ENCODE measurements at regions not wholly inside any gene's neighbourhood (a gene's known extent, or its start where the extent isn't known, plus 50 kb on each side); places are given as distances from the start of the nearest gene placed in this dataset.

DNA sequence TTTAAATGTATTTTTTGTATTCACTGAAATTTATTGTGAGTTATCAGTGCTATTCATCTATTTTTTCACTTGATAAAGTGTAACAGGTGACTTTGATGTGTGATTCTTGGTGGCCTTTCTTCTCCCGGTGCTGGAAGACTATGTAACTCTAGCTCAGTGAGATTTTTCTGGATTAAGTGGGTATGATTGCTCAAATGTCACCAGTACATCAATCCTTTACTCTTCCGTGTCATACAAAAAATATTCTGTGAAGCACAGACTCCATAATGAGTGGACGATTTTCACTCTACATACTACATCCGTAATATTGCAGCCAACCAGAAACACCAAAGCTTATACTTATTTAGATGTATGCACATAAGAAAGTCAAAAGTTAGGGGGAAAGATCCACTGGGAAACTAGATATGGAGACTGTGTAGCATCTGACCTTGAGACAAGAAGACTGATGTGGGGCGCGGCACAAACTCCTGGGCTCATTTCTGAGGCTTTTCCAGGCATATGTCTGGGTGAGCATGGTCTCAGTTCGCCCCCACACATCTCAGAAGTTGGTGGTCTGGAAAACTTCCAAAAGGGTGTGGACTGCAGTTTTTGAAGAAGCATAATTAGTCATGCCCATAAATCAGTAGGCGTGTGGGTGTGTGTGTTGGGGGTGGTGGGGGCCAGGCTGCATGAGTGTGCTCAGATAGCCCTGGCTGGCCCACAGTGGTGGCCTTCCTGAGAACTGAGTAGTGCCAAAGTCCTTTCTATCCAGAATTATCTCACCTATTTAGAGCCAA lies 53.9 kb upstream of the TENM3 start:
- Histone ChIP-seq H3K4me1 (ENCODE audit: control insufficient read depth in 1 of 2, insufficient read depth in 2 of 2, low read length in 2 of 2) (peaks cover 0 to 6% of the 10 kb centered on the region in 2 experiments; a peak in 2 of 4 replicates), H4K20me1 (ENCODE audit: insufficient read depth) (no peaks in the 10 kb centered on the region; the same call in 1 of the 2 replicates), H2AFZ (ENCODE audit: low read depth, low read length, poor library complexity, severe bottlenecking) (no peak overlapping the region), H3K4me3 (replicated peaks in 1 of 2; ENCODE audit: low read depth in 1 of 2, low read length in 2 of 2) (no peak overlapping the region), H3K27ac (ENCODE audit: low read depth, low read length) (no peak overlapping the region), H3K9me2 (ENCODE audit: insufficient read depth) (no peaks in the 10 kb centered on the region), H3K79me2 (ENCODE audit: insufficient read depth, low read length) (no peaks in the 10 kb centered on the region), H3K36me3 (ENCODE audit: control insufficient read depth in 1 of 2, insufficient read depth in 2 of 2, low read length in 2 of 2) (no peaks in the 10 kb centered on the region), H3K9ac (ENCODE audit: low read length) (no peak overlapping the region), H3K27me3 (ENCODE audit: insufficient read depth, low read length) (peaks cover 17% of the 10 kb centered on the region), H3K9me3 (ENCODE audit: control insufficient read depth in 1 of 2, insufficient read depth in 1 of 2, low read depth in 1 of 2, low read length in 2 of 2) (no peaks in the 10 kb centered on the region), H3K4me2 (ENCODE audit: low read length) (no peak overlapping the region)
- CTCF ChIA-PET = no interaction called here
- POLR2A ChIA-PET = interaction anchor here (1.2 kb wide), 1 partner anchor 15 kb away, joined by 3 read pairs; no protein-coding TSS in a partner anchor
- no TSS peak for BruUV-seq (replicated peaks)
- ATAC-seq (peak; percentile 42; the same call in 1 of the 2 replicates), DNase-seq (ENCODE audit: low read depth, low spot score) (no peak)
- TF ChIP-seq, protein P1, sequence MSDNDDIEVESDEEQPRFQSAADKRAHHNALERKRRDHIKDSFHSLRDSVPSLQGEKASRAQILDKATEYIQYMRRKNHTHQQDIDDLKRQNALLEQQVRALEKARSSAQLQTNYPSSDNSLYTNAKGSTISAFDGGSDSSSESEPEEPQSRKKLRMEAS (IDR thresholded peaks at IDR 0.05) = no peak
- TF ChIP-seq EGR1 (IDR thresholded peaks at IDR 0.05; ENCODE audit: low read depth) = peak; percentile 54
- RAD21 ChIA-PET (ENCODE audit: low non-redundant PET in 1 of 2, low total read pairs in 2 of 2, uncharacterized antibody in 2 of 2, unreplicated experiment in 2 of 2) = no interaction called here
- intact Hi-C loops (cut with micrococcal nuclease) = no loop called here

DNA sequence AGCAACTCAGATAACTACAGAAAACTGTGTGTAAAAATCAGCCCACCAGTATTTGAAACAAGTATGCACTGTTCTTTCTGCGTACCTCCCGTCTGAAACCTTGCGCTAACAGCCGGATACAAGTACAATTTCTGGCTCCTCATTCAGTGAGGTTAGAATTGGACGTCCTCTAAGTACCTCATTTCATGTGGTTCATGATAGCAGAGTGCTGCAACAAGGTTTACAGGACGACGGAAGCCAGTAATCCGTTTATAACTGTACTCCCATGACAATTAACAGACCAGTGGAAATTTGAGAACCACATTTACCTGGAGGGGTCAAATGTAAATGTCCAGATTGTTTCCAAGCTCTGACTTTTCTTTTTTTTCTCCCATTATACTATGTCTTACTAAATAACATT lies 52.9 kb upstream of the TENM3 start:
- Histone ChIP-seq H4K20me1 (ENCODE audit: insufficient read depth) (no peaks in the 10 kb centered on the region; the same call in 1 of the 2 replicates), H3K4me3 (replicated peaks in 1 of 2; ENCODE audit: low read depth in 1 of 2, low read length in 2 of 2) (no peak overlapping the region), H3K79me2 (ENCODE audit: insufficient read depth, low read length) (no peaks in the 10 kb centered on the region), H3K27me3 (ENCODE audit: insufficient read depth, low read length) (peaks cover 14% of the 10 kb centered on the region), H3K4me1 (ENCODE audit: control insufficient read depth in 1 of 2, insufficient read depth in 2 of 2, low read length in 2 of 2) (peaks cover 0 to 6% of the 10 kb centered on the region in 2 experiments; a peak in 2 of 4 replicates), H3K9me2 (ENCODE audit: insufficient read depth) (no peaks in the 10 kb centered on the region), H3K27ac (ENCODE audit: low read depth, low read length) (no peak overlapping the region), H3K9ac (ENCODE audit: low read length) (no peak overlapping the region), H2AFZ (ENCODE audit: low read depth, low read length, poor library complexity, severe bottlenecking) (no peak overlapping the region), H3K36me3 (ENCODE audit: control insufficient read depth in 1 of 2, insufficient read depth in 2 of 2, low read length in 2 of 2) (no peaks in the 10 kb centered on the region), H3K4me2 (ENCODE audit: low read length) (no peak overlapping the region), H3K9me3 (ENCODE audit: control insufficient read depth in 1 of 2, insufficient read depth in 1 of 2, low read depth in 1 of 2, low read length in 2 of 2) (no peaks in the 10 kb centered on the region)
- ATAC-seq = no peak
- POLR2A ChIA-PET = no interaction called here
- RAD21 ChIA-PET (ENCODE audit: low non-redundant PET in 1 of 2, low total read pairs in 2 of 2, uncharacterized antibody in 2 of 2, unreplicated experiment in 2 of 2) = no interaction called here
- no TSS peak for BruUV-seq (replicated peaks)
- TF ChIP-seq EZH2 (IDR thresholded peaks at IDR 0.05) (no peak), POLR2AphosphoS5 (IDR thresholded peaks at IDR 0.05; ENCODE audit: low read depth, low read length) (no peak), ZNF274 (IDR thresholded peaks at IDR 0.05; ENCODE audit: low read depth, low read length) (no peak), RAD21 (IDR thresholded peaks at IDR 0.05; ENCODE audit: low read depth) (no peak), JUND (IDR thresholded peaks at IDR 0.05) (no peak), ELF1 (IDR thresholded peaks at IDR 0.05; ENCODE audit: borderline replicate concordance, low read depth) (no peak), TCF7L2 (IDR thresholded peaks at IDR 0.05; ENCODE audit: borderline replicate concordance, extremely low read depth, insufficient read depth, insufficient read length) (no peak), CEBPB (IDR thresholded peaks at IDR 0.05; ENCODE audit: low read depth) (no peak)
- TF ChIP-seq, protein P2, sequence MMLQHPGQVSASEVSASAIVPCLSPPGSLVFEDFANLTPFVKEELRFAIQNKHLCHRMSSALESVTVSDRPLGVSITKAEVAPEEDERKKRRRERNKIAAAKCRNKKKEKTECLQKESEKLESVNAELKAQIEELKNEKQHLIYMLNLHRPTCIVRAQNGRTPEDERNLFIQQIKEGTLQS (IDR thresholded peaks at IDR 0.05) = no peak
- TF ChIP-seq, protein P3, sequence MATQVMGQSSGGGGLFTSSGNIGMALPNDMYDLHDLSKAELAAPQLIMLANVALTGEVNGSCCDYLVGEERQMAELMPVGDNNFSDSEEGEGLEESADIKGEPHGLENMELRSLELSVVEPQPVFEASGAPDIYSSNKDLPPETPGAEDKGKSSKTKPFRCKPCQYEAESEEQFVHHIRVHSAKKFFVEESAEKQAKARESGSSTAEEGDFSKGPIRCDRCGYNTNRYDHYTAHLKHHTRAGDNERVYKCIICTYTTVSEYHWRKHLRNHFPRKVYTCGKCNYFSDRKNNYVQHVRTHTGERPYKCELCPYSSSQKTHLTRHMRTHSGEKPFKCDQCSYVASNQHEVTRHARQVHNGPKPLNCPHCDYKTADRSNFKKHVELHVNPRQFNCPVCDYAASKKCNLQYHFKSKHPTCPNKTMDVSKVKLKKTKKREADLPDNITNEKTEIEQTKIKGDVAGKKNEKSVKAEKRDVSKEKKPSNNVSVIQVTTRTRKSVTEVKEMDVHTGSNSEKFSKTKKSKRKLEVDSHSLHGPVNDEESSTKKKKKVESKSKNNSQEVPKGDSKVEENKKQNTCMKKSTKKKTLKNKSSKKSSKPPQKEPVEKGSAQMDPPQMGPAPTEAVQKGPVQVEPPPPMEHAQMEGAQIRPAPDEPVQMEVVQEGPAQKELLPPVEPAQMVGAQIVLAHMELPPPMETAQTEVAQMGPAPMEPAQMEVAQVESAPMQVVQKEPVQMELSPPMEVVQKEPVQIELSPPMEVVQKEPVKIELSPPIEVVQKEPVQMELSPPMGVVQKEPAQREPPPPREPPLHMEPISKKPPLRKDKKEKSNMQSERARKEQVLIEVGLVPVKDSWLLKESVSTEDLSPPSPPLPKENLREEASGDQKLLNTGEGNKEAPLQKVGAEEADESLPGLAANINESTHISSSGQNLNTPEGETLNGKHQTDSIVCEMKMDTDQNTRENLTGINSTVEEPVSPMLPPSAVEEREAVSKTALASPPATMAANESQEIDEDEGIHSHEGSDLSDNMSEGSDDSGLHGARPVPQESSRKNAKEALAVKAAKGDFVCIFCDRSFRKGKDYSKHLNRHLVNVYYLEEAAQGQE (IDR thresholded peaks at IDR 0.05; ENCODE audit: low read depth) = no peak
- TF ChIP-seq, protein P4, sequence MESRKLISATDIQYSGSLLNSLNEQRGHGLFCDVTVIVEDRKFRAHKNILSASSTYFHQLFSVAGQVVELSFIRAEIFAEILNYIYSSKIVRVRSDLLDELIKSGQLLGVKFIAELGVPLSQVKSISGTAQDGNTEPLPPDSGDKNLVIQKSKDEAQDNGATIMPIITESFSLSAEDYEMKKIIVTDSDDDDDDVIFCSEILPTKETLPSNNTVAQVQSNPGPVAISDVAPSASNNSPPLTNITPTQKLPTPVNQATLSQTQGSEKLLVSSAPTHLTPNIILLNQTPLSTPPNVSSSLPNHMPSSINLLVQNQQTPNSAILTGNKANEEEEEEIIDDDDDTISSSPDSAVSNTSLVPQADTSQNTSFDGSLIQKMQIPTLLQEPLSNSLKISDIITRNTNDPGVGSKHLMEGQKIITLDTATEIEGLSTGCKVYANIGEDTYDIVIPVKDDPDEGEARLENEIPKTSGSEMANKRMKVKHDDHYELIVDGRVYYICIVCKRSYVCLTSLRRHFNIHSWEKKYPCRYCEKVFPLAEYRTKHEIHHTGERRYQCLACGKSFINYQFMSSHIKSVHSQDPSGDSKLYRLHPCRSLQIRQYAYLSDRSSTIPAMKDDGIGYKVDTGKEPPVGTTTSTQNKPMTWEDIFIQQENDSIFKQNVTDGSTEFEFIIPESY (IDR thresholded peaks at IDR 0.05; ENCODE audit: extremely low read depth, insufficient replicate concordance, low read length) = no peak
- intact Hi-C loops (cut with micrococcal nuclease) = no loop called here
- CTCF ChIA-PET = no interaction called here
- DNase-seq (ENCODE audit: low read depth, low spot score) = no peak

All from HCT116 (cell line).